IPS DF 6.9 (cell line): ENCODE measurements at regions not wholly inside any gene's neighbourhood (a gene's known extent, or its start where the extent isn't known, plus 50 kb on each side); places are given as distances from the start of the nearest gene placed in this dataset.

Experiments
- DNase-seq: peaks from one replicate; pipeline ENCODE4 v3.0.0-alpha.2; 2013; ENCODE audit warnings: low read depth, low spot score
- H3K27ac ChIP-seq: one replicate; pipeline ENCODE4 v1.5.1; 2013; ENCODE audit warnings: low read length, control low read depth
- H3K27me3 ChIP-seq: 2 replicates; pipeline ENCODE4 v1.6.1; 2013; ENCODE audit warnings: mild to moderate bottlenecking, low read length; ENCODE audit not compliant: control insufficient read depth, insufficient read depth
- H3K36me3 ChIP-seq: 2 replicates; pipeline ENCODE4 v1.6.1; 2013; ENCODE audit warnings: low read length; ENCODE audit not compliant: control insufficient read depth, insufficient read depth
- H3K4me1 ChIP-seq: 2 replicates; pipeline ENCODE4 v1.6.1; 2013; ENCODE audit warnings: low read length; ENCODE audit not compliant: control insufficient read depth, insufficient read depth
- H3K4me3 ChIP-seq: 2 replicates; pipeline ENCODE4 v1.5.1; 2013; ENCODE audit warnings: mild to moderate bottlenecking, low read length
- H3K9me3 ChIP-seq: 2 replicates; pipeline ENCODE4 v1.6.1; 2013; ENCODE audit warnings: low read length, inconsistent platforms; ENCODE audit not compliant: control insufficient read depth, insufficient read depth
- WGBS: extraction: QIAGEN DNeasy Blood & Tissue Kit; methylation state at CpG from one replicate; pipeline ENCODE4 v1.1.7; 2013; ENCODE audit warnings: mixed read lengths, missing lambda C conversion rate; ENCODE audit not compliant: insufficient read length, insufficient coverage; 5-methylcytosine and 5-hydroxymethylcytosine counted together

GRCh38 chr2:139409212-139409611 lies 629.0 kb upstream of the NXPH2 start:
- WGBS = 100% methylated on average over 2 of the region's 3 CpGs
- Histone ChIP-seq H3K27me3 (no peaks in the 10 kb centered on the region), H3K36me3 (no peaks in the 10 kb centered on the region), H3K9me3 (no peaks in the 10 kb centered on the region), H3K4me3 (no peak overlapping the region), H3K4me1 (no peaks in the 10 kb centered on the region), H3K27ac (no peak overlapping the region)
- DNase-seq = no peak

- H3K27me3 ChIP-seq = no peaks in the 10 kb centered on the region
- H3K36me3 ChIP-seq = no peaks in the 10 kb centered on the region
- H3K4me1 ChIP-seq = no peaks in the 10 kb centered on the region
- no peaks in the 10 kb centered on the region for H3K9me3 ChIP-seq
- no peak overlapping the region for H3K4me3 ChIP-seq
- no peak for DNase-seq
- WGBS = no CpG with 5 or more reads among the region's 2 CpGs
- no peak overlapping the region for H3K27ac ChIP-seq
These were observed 623.8 kb upstream of the NXPH2 start for GRCh38 chr2:139403948-139404347.

- Histone ChIP-seq H3K4me1 (no peaks in the 10 kb centered on the region; the same call in 1 of the 2 replicates), H3K4me3 (no peak overlapping the region), H3K36me3 (no peaks in the 10 kb centered on the region), H3K27me3 (no peaks in the 10 kb centered on the region), H3K9me3 (no peaks in the 10 kb centered on the region), H3K27ac (no peak overlapping the region)
- WGBS = no CpG with 5 or more reads among the region's 2 CpGs
- DNase-seq = no peak
These were observed 614.6 kb upstream of the NXPH2 start for GRCh38 chr2:139394801-139395200.

- DNase-seq = no peak
- H3K27me3 ChIP-seq = no peaks in the 10 kb centered on the region
These were observed 609.2 kb upstream of the NXPH2 start for GRCh38 chr2:139389391-139389790.

GRCh38 chr2:139386401-139386800 lies 606.2 kb upstream of the NXPH2 start:
- WGBS = no CpG with 5 or more reads among the region's 1 CpG
- no peaks in the 10 kb centered on the region for H3K36me3 ChIP-seq
- H3K4me1 ChIP-seq = no peaks in the 10 kb centered on the region
- H3K27ac ChIP-seq = no peak overlapping the region
- H3K4me3 ChIP-seq = no peak overlapping the region
- no peaks in the 10 kb centered on the region for H3K9me3 ChIP-seq
- H3K27me3 ChIP-seq = no peaks in the 10 kb centered on the region
- DNase-seq = no peak

More at GRCh38 chr2:139389391-139389790, 609.2 kb upstream of the NXPH2 start:
- WGBS = no CpG with 5 or more reads among the region's 2 CpGs
- no peaks in the 10 kb centered on the region for H3K9me3 ChIP-seq
- no peaks in the 10 kb centered on the region for H3K4me1 ChIP-seq
- H3K36me3 ChIP-seq = no peaks in the 10 kb centered on the region
- H3K27ac ChIP-seq = no peak overlapping the region
- H3K4me3 ChIP-seq = no peak overlapping the region

GRCh38 chr2:139383532-139383931 lies 603.3 kb upstream of the NXPH2 start:
- no peaks in the 10 kb centered on the region for H3K4me1 ChIP-seq
- no peak for DNase-seq
- no peak overlapping the region for H3K4me3 ChIP-seq
- H3K27me3 ChIP-seq = no peaks in the 10 kb centered on the region
- no peaks in the 10 kb centered on the region for H3K9me3 ChIP-seq
- no peak overlapping the region for H3K27ac ChIP-seq
- no peaks in the 10 kb centered on the region for H3K36me3 ChIP-seq

GRCh38 chr2:139380051-139380450 lies 599.9 kb upstream of the NXPH2 start:
- H3K9me3 ChIP-seq = no peaks in the 10 kb centered on the region
- H3K4me3 ChIP-seq = no peak overlapping the region
- no peaks in the 10 kb centered on the region for H3K4me1 ChIP-seq
- DNase-seq = no peak
- no CpG with 5 or more reads among the region's 1 CpG for WGBS
- H3K27ac ChIP-seq = no peak overlapping the region
- no peaks in the 10 kb centered on the region for H3K36me3 ChIP-seq
- no peaks in the 10 kb centered on the region for H3K27me3 ChIP-seq

GRCh38 chr2:139378373-139378772 lies 598.2 kb upstream of the NXPH2 start:
- no peak for DNase-seq
- no peak overlapping the region for H3K27ac ChIP-seq
- H3K4me1 ChIP-seq = no peaks in the 10 kb centered on the region
- no peak overlapping the region for H3K4me3 ChIP-seq
- no peaks in the 10 kb centered on the region for H3K27me3 ChIP-seq
- H3K36me3 ChIP-seq = no peaks in the 10 kb centered on the region
- no CpG with 5 or more reads among the region's 3 CpGs for WGBS
- H3K9me3 ChIP-seq = no peaks in the 10 kb centered on the region

- H3K27ac ChIP-seq = no peak overlapping the region
- no peaks in the 10 kb centered on the region for H3K9me3 ChIP-seq
- no peaks in the 10 kb centered on the region for H3K36me3 ChIP-seq
- peaks cover 3% of the 10 kb centered on the region; the same call in 1 of the 2 replicates for H3K4me1 ChIP-seq
- WGBS = no CpG with 5 or more reads among the region's 4 CpGs
- peaks cover 3% of the 10 kb centered on the region for H3K27me3 ChIP-seq
- H3K4me3 ChIP-seq = no peak overlapping the region
- DNase-seq = no peak
These were observed 594.2 kb upstream of the NXPH2 start for GRCh38 chr2:139374296-139374850.

- peaks cover 4% of the 10 kb centered on the region; the same call in 1 of the 2 replicates for H3K4me1 ChIP-seq
- H3K36me3 ChIP-seq = no peaks in the 10 kb centered on the region
- H3K27ac ChIP-seq = no peak overlapping the region
These were observed 589.5 kb upstream of the NXPH2 start for GRCh38 chr2:139369423-139370409.

More at GRCh38 chr2:139369423-139370409, 589.5 kb upstream of the NXPH2 start:
- Histone ChIP-seq H3K27me3 (peaks cover 11% of the 10 kb centered on the region), H3K9me3 (no peaks in the 10 kb centered on the region), H3K4me3 (no peak overlapping the region)
- peak; percentile 41 for DNase-seq
- no CpG with 5 or more reads among the region's 4 CpGs for WGBS
